ENCODE measurements at regions not wholly inside any gene's neighbourhood (a gene's known extent, or its start where the extent isn't known, plus 50 kb on each side); places are given as distances from the start of the nearest gene placed in this dataset.

GRCh38 chr10:35908451-35908850 is 266.4 kb upstream of the FZD8 start:
- TF ChIP-seq EP300 (IDR thresholded peaks at IDR 0.05; ENCODE audit: borderline replicate concordance) (no peak), CREB1 (IDR thresholded peaks at IDR 0.05; ENCODE audit: low read depth) (no peak), TAF1 (IDR thresholded peaks at IDR 0.05; ENCODE audit: low read depth) (no peak), RAD21 (IDR thresholded peaks at IDR 0.05; ENCODE audit: low read depth) (no peak), TEAD4 (IDR thresholded peaks at IDR 0.05) (no peak), EGR1 (IDR thresholded peaks at IDR 0.05) (no peak), ZBTB7A (IDR thresholded peaks at IDR 0.05; ENCODE audit: low read depth) (no peak), YY1 (IDR thresholded peaks at IDR 0.05; ENCODE audit: low read depth) (no peak), TCF12 (IDR thresholded peaks at IDR 0.05; ENCODE audit: low read depth) (no peak), CEBPB (IDR thresholded peaks at IDR 0.05) (no peak), USF1 (IDR thresholded peaks at IDR 0.05) (no peak), NFIC (IDR thresholded peaks at IDR 0.05) (no peak), REST (IDR thresholded peaks at IDR 0.05; ENCODE audit: low read depth) (no peak), FOXM1 (IDR thresholded peaks at IDR 0.05; ENCODE audit: borderline replicate concordance, low read depth) (no peak), MAX (IDR thresholded peaks at IDR 0.05) (no peak)

- TF ChIP-seq EGR1 (IDR thresholded peaks at IDR 0.05) (no peak), TCF12 (IDR thresholded peaks at IDR 0.05; ENCODE audit: low read depth) (no peak), TEAD4 (IDR thresholded peaks at IDR 0.05) (no peak), REST (IDR thresholded peaks at IDR 0.05; ENCODE audit: low read depth) (no peak), RAD21 (IDR thresholded peaks at IDR 0.05; ENCODE audit: low read depth) (no peak), TAF1 (IDR thresholded peaks at IDR 0.05; ENCODE audit: low read depth) (no peak), CEBPB (IDR thresholded peaks at IDR 0.05) (no peak), USF1 (IDR thresholded peaks at IDR 0.05) (no peak), YY1 (IDR thresholded peaks at IDR 0.05; ENCODE audit: low read depth) (no peak), CREB1 (IDR thresholded peaks at IDR 0.05; ENCODE audit: low read depth) (no peak), FOXM1 (IDR thresholded peaks at IDR 0.05; ENCODE audit: borderline replicate concordance, low read depth) (no peak), MAX (IDR thresholded peaks at IDR 0.05) (no peak), EP300 (IDR thresholded peaks at IDR 0.05; ENCODE audit: borderline replicate concordance) (no peak), ZBTB7A (IDR thresholded peaks at IDR 0.05; ENCODE audit: low read depth) (no peak), NFIC (IDR thresholded peaks at IDR 0.05) (no peak)
Measured at GRCh38 chr10:35907548-35907947, 265.5 kb upstream of the FZD8 start.

GRCh38 chr10:35906155-35906554 is 264.1 kb upstream of the FZD8 start:
- TF ChIP-seq TAF1 (IDR thresholded peaks at IDR 0.05; ENCODE audit: low read depth) (no peak), TEAD4 (IDR thresholded peaks at IDR 0.05) (no peak), CEBPB (IDR thresholded peaks at IDR 0.05) (no peak), EP300 (IDR thresholded peaks at IDR 0.05; ENCODE audit: borderline replicate concordance) (no peak), MAX (IDR thresholded peaks at IDR 0.05) (no peak), TCF12 (IDR thresholded peaks at IDR 0.05; ENCODE audit: low read depth) (no peak), YY1 (IDR thresholded peaks at IDR 0.05; ENCODE audit: low read depth) (no peak), FOXM1 (IDR thresholded peaks at IDR 0.05; ENCODE audit: borderline replicate concordance, low read depth) (no peak), CREB1 (IDR thresholded peaks at IDR 0.05; ENCODE audit: low read depth) (no peak), USF1 (IDR thresholded peaks at IDR 0.05) (no peak), REST (IDR thresholded peaks at IDR 0.05; ENCODE audit: low read depth) (no peak)

GRCh38 chr10:35903021-35903420 is 260.9 kb upstream of the FZD8 start:
- TF ChIP-seq CEBPB (IDR thresholded peaks at IDR 0.05): no peak
- no peak for TF ChIP-seq RAD21 (IDR thresholded peaks at IDR 0.05; ENCODE audit: low read depth)
- no peak for TF ChIP-seq CREB1 (IDR thresholded peaks at IDR 0.05; ENCODE audit: low read depth)
- no peak for TF ChIP-seq USF1 (IDR thresholded peaks at IDR 0.05)
- no peak for TF ChIP-seq EP300 (IDR thresholded peaks at IDR 0.05; ENCODE audit: borderline replicate concordance)
- no peak for TF ChIP-seq REST (IDR thresholded peaks at IDR 0.05; ENCODE audit: low read depth)
- TF ChIP-seq FOXM1 (IDR thresholded peaks at IDR 0.05; ENCODE audit: borderline replicate concordance, low read depth): no peak
- TF ChIP-seq TAF1 (IDR thresholded peaks at IDR 0.05; ENCODE audit: low read depth): no peak
